Brain microvascular endothelial cell (primary cell): ENCODE measurements at regions not wholly inside any gene's neighbourhood (a gene's known extent, or its start where the extent isn't known, plus 50 kb on each side); places are given as distances from the start of the nearest gene placed in this dataset.

Source experiments
- DNase-seq: peaks from one replicate; pipeline ENCODE4 v3.0.0-alpha.2; 2020
- H3K27ac ChIP-seq: fragments of 250-450 bp; sonication (Bioruptor Pico); 2 replicates; pipeline ENCODE4 v1.5.1; 2020; ENCODE audit warnings: mild to moderate bottlenecking, moderate library complexity
- H3K27me3 ChIP-seq: fragments of 250-450 bp; sonication (Bioruptor Pico); replicated peaks from 2 replicates; pipeline ENCODE4 v1.5.1; 2020; ENCODE audit warnings: mild to moderate bottlenecking
- H3K36me3 ChIP-seq: fragments of 250-450 bp; sonication (Bioruptor Pico); replicated peaks from 2 replicates; pipeline ENCODE4 v1.5.1; 2020; ENCODE audit warnings: mild to moderate bottlenecking
- H3K4me3 ChIP-seq: 2 replicates; pipeline ENCODE4 v1.5.1; 2011; ENCODE audit warnings: low read depth, mild to moderate bottlenecking, control low read depth, low read length, moderate library complexity
- CTCF ChIP-seq: IDR thresholded peaks from 2 replicates; pipeline ENCODE4 v1.5.1; 2011; ENCODE audit warnings: low read depth, mild to moderate bottlenecking, moderate library complexity, low read length, control low read depth, inconsistent platforms; ENCODE audit errors: missing control alignments
- in situ Hi-C: cut with HindIII; loops from 2 replicates; pipeline ENCODE4 v1.10.0; 2017; ENCODE audit warnings: low sequenced_read_pairs, low pct_ligation_motif_present

GRCh38 chr22:44549701-44550100 is 51.7 kb upstream of the RTL6 start:
- in situ Hi-C loops, result no loop called here
- no peak for TF ChIP-seq CTCF
- no peaks in the 10 kb centered on the region for H3K27me3 ChIP-seq
- no peak overlapping the region for H3K27ac ChIP-seq
- DNase-seq, result no peak
- H3K36me3 ChIP-seq, result no peaks in the 10 kb centered on the region
- no peak overlapping the region for H3K4me3 ChIP-seq

DNA sequence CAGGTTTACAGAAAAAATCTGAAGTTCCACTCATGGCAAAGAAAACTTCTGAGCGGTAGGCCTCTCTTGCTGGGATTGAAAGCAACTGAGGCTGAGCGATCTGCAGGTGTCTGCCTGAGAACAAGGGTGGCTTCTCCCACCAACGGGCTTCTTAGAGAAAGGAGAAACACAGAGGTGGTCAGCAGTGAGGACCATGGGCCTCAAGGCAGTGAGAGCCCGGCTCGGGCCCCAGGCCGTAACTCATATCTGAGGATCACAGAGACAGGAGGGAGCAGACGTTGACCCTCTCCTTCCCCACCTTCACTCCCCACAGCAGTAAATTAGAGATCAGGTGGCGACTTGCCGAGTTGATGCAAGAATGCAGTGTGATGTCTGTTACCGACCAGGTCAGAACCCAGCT is 50.9 kb upstream of the RTL6 start:
- Histone ChIP-seq H3K36me3 (no peaks in the 10 kb centered on the region), H3K27me3 (no peaks in the 10 kb centered on the region), H3K27ac (no peak overlapping the region), H3K4me3 (no peak overlapping the region)
- TF ChIP-seq CTCF, result no peak
- DNase-seq, result no peak
- in situ Hi-C loops, result no loop called here
